HepG2 (cell line): ENCODE measurements at regions not wholly inside any gene's neighbourhood (a gene's known extent, or its start where the extent isn't known, plus 50 kb on each side); places are given as distances from the start of the nearest gene placed in this dataset.

Experiments
- ATAC-seq: fragments of 200-7000 bp; cut with Tn5 transposase; 3 replicates; pipeline ENCODE4 v1.9.1; 2020; ENCODE audit warnings: mild to moderate bottlenecking, moderate library complexity
- BruUV-seq: library from RNA; stranded (reverse); fragments of 400-500 nt; replicated peaks from 2 replicates; lab custom pipeline; 2021; lab: Mats Ljungman, UMichigan
- CTCF ChIA-PET: fragments of 300-600 bp; formaldehyde crosslinking; extraction: SDS; loops from one replicate; lab custom pipeline; 2021; ENCODE audit warnings: low total read pairs, inconsistent platforms, low intra/inter-chr PET ratio; lab: Yijun Ruan, JAX
- POLR2A ChIA-PET: fragments of 350-600 bp; sonication (Branson Sonifier 250); formaldehyde crosslinking; loops from one replicate; lab custom pipeline; 2020; ENCODE audit warnings: antibody characterized with exemption, inconsistent platforms; lab: Yijun Ruan, JAX
- DNase-seq: peaks from one replicate; pipeline ENCODE4 v3.0.0-alpha.2; 2015; ENCODE audit warnings: low spot score
- FAIRE-seq: peaks from 3 replicates; lab custom pipeline; 2011; peaks lifted over from hg19 to GRCh38; lab: Jason Lieb, UNC
- H2AFZ ChIP-seq: one replicate; pipeline ENCODE4 v1.6.1; 2011; ENCODE audit warnings: low read length, inconsistent platforms
- H3K27ac ChIP-seq: fragments of 300-600 bp; 3 replicates; pipeline ENCODE4 v1.8.0; 2011; ENCODE audit warnings: mixed run types, mild to moderate bottlenecking, mixed read lengths, low read length, inconsistent platforms; ENCODE audit not compliant: insufficient read depth; ENCODE audit errors: extremely low read length
- H3K27me3 ChIP-seq, 2 experiments: fragments of 200-600 bp in 1 of 2; 2 replicates in 1 of 2; 3 replicates in 1 of 2; pipeline versions ENCODE4 v1.6.0 to v1.8.0; 2011; ENCODE audit warnings: low read length in 2 of 2, mild to moderate bottlenecking in 2 of 2, moderate library complexity in 2 of 2, inconsistent platforms in 1 of 2; ENCODE audit not compliant: insufficient read depth in 2 of 2, control insufficient read depth in 1 of 2
- H3K36me3 ChIP-seq, 2 experiments: fragments of 200-600 bp in 1 of 2; replicated peaks in 1 of 2; 2 replicates in 1 of 2; 3 replicates in 1 of 2; pipeline versions ENCODE4 v1.5.1 to v1.8.0; 2011; ENCODE audit warnings: low read length in 2 of 2, inconsistent platforms in 1 of 2; ENCODE audit not compliant: insufficient read depth in 2 of 2, control insufficient read depth in 1 of 2
- H3K4me1 ChIP-seq: 2 replicates; pipeline ENCODE4 v1.5.1; 2012; ENCODE audit warnings: low read length, inconsistent platforms; ENCODE audit not compliant: insufficient read depth
- H3K4me2 ChIP-seq: 2 replicates; pipeline ENCODE4 v1.6.0; 2011; ENCODE audit warnings: low read depth, low read length, inconsistent platforms
- H3K4me3 ChIP-seq, 3 experiments: fragments of 200-600 bp in 1 of 3; sonication (generic), shearing (Covaris generic) in 1 of 3; replicated peaks in 1 of 3; 2 replicates each; pipeline ENCODE4 v1.5.1; 2011 to 2016; ENCODE audit warnings: low read length in 3 of 3, inconsistent platforms in 2 of 3, low read depth in 2 of 3, mild to moderate bottlenecking in 2 of 3, control low read depth in 1 of 3, mixed read lengths in 1 of 3; ENCODE audit not compliant: insufficient read depth in 1 of 3
- H3K79me2 ChIP-seq: one replicate; pipeline ENCODE4 v1.6.1; 2011; ENCODE audit warnings: low read length, inconsistent platforms; ENCODE audit not compliant: insufficient read depth
- H3K9ac ChIP-seq: 2 replicates; pipeline ENCODE4 v1.6.0; 2011; ENCODE audit warnings: mild to moderate bottlenecking, low read depth, low read length, inconsistent platforms; ENCODE audit not compliant: insufficient read depth
- H3K9me3 ChIP-seq: 2 replicates; pipeline ENCODE4 v1.5.1; 2012; ENCODE audit warnings: mild to moderate bottlenecking, low read length
- H4K20me1 ChIP-seq: 2 replicates; pipeline ENCODE4 v1.6.0; 2011; ENCODE audit warnings: inconsistent platforms, mild to moderate bottlenecking, low read length, moderate library complexity; ENCODE audit not compliant: insufficient read depth
- ERF ChIP-seq: IDR thresholded peaks from 2 replicates; pipeline ENCODE4 v1.6.1; 2018; ENCODE audit warnings: missing biosample characterization, missing genetic modification reagents
- FOXP1 ChIP-seq, 2 experiments: fragments of 450-650 bp in 1 of 2; IDR thresholded peaks; 2 replicates each; pipeline ENCODE4 v1.6.1; 2017 to 2018; ENCODE audit warnings: antibody characterized with exemption in 1 of 2
- HMGA1 ChIP-seq: sonication (generic); formaldehyde crosslinking; conservative IDR thresholded peaks from 2 replicates; pipeline ENCODE4 v1.4.0; 2020; ENCODE audit warnings: missing genetic modification reagents
- HOXA7 ChIP-seq: sonication (generic); formaldehyde crosslinking; IDR thresholded peaks from 2 replicates; pipeline ENCODE4 v1.8.1; 2022; ENCODE audit warnings: mild to moderate bottlenecking, missing genetic modification reagents, moderate library complexity
- IKZF4 ChIP-seq: sonication (generic); formaldehyde crosslinking; IDR thresholded peaks from 2 replicates; pipeline ENCODE4 v1.5.1; 2020; ENCODE audit warnings: borderline replicate concordance, mild to moderate bottlenecking, low read depth, missing genetic modification reagents; ENCODE audit errors: not compliant biosample characterization
- KAT7 ChIP-seq: IDR thresholded peaks from 2 replicates; pipeline ENCODE4 v1.6.1; 2018; ENCODE audit warnings: borderline replicate concordance, missing compliant biosample characterization
- MLX ChIP-seq: IDR thresholded peaks from 2 replicates; pipeline ENCODE4 v1.6.1; 2016
- RFX5 ChIP-seq: IDR thresholded peaks from 2 replicates; pipeline ENCODE4 v1.6.1; 2011; ENCODE audit warnings: low read depth, low read length, improper control_type of control experiment
- SP2 ChIP-seq: sonication (generic); formaldehyde crosslinking; IDR thresholded peaks from 2 replicates; pipeline ENCODE4 v1.5.1; 2020; ENCODE audit warnings: mild to moderate bottlenecking, missing genetic modification reagents
- ZFP1 ChIP-seq: IDR thresholded peaks from 2 replicates; pipeline ENCODE4 v1.6.1; 2016
- ZFY ChIP-seq: sonication (generic); formaldehyde crosslinking; IDR thresholded peaks from 2 replicates; pipeline ENCODE4 v1.4.0; 2020; ENCODE audit warnings: missing genetic modification reagents
- ZIK1 ChIP-seq: sonication (generic); formaldehyde crosslinking; IDR thresholded peaks from 2 replicates; pipeline ENCODE4 v1.5.0; 2020; ENCODE audit warnings: mild to moderate bottlenecking, low read depth, missing genetic modification reagents, borderline replicate concordance
- ZMAT3 ChIP-seq: sonication (generic); formaldehyde crosslinking; conservative IDR thresholded peaks from 2 replicates; pipeline ENCODE4 v1.7.0; 2021; ENCODE audit warnings: missing genetic modification reagents
- ZNF329 ChIP-seq: sonication (generic); formaldehyde crosslinking; IDR thresholded peaks from 2 replicates; pipeline ENCODE4 v1.9.0; 2021; ENCODE audit warnings: low read depth, mild to moderate bottlenecking, missing genetic modification reagents
- ZNF34 ChIP-seq: sonication (generic); formaldehyde crosslinking; IDR thresholded peaks from 2 replicates; pipeline ENCODE4 v1.4.0; 2020; ENCODE audit warnings: mild to moderate bottlenecking, missing genetic modification reagents, borderline replicate concordance
- ZNF510 ChIP-seq: sonication (generic); formaldehyde crosslinking; IDR thresholded peaks from 2 replicates; pipeline ENCODE4 v1.4.0; 2020; ENCODE audit warnings: low read depth, mild to moderate bottlenecking, missing genetic modification reagents
- WGBS: methylation state at CpG from one replicate; pipeline ENCODE4 v1.1.6; 2017; ENCODE audit warnings: low lambda C conversion rate; 5-methylcytosine and 5-hydroxymethylcytosine counted together
- in situ Hi-C: cut with HindIII; loops from 2 replicates; pipeline ENCODE4 v1.10.0; 2017; ENCODE audit warnings: low pct_unique_long_range_greater_than_20kb; ENCODE audit not compliant: extremely low pct_ligation_motif_present
- intact Hi-C: fragments of 100-400 bp; cut with micrococcal nuclease; formaldehyde crosslinking; loops from one replicate; pipeline ENCODE4 v1.10.0; 2022; ENCODE audit not compliant: unreplicated experiment
- TF ChIP-seq, protein P1 (sequence below): sonication (generic); formaldehyde crosslinking; IDR thresholded peaks from 2 replicates; pipeline ENCODE4 v1.4.0; 2020; ENCODE audit warnings: mild to moderate bottlenecking, missing genetic modification reagents
- TF ChIP-seq, protein P2 (sequence below): sonication (generic); formaldehyde crosslinking; IDR thresholded peaks from 2 replicates; pipeline ENCODE4 v1.5.0; 2020; ENCODE audit warnings: missing genetic modification reagents

GRCh38 chr5:63233361-63233760 lies 654.7 kb downstream of the LRRC70 start:
- intact Hi-C loops (no loop called here), in situ Hi-C loops (no loop called here)
- ATAC-seq (no peak), DNase-seq (no peak), FAIRE-seq (no peak)
- Histone ChIP-seq H3K9ac (no peak overlapping the region), H3K27me3 (no peaks in the 10 kb centered on the region), H3K27ac (no peak overlapping the region), H3K79me2 (no peaks in the 10 kb centered on the region), H4K20me1 (no peaks in the 10 kb centered on the region), H3K4me1 (no peaks in the 10 kb centered on the region), H3K9me3 (no peaks in the 10 kb centered on the region), H3K36me3 (no peaks in the 10 kb centered on the region), H3K4me2 (no peak overlapping the region), H2AFZ (no peak overlapping the region), H3K4me3 (no peak overlapping the region)
- TF ChIP-seq HOXA7 (CRISPR knock-in tag) (no peak), ZFY (no peak), RFX5 (no peak), SP2 (CRISPR knock-in tag) (no peak), ERF (no peak), ZMAT3 (CRISPR knock-in tag) (no peak), ZNF510 (CRISPR knock-in tag) (no peak), ZNF34 (CRISPR knock-in tag) (no peak), IKZF4 (CRISPR knock-in tag) (no peak), HMGA1 (CRISPR knock-in tag) (no peak), ZFP1 (CRISPR knock-in tag) (no peak), FOXP1 (IDR thresholded peaks at IDR 0.05) (no peak), FOXP1 (CRISPR knock-in tag; IDR thresholded peaks at IDR 0.05) (no peak), MLX (CRISPR knock-in tag) (no peak), ZIK1 (CRISPR knock-in tag) (no peak), KAT7 (CRISPR knock-in tag) (no peak), ZNF329 (CRISPR knock-in tag) (no peak)
- TF ChIP-seq, protein P1, sequence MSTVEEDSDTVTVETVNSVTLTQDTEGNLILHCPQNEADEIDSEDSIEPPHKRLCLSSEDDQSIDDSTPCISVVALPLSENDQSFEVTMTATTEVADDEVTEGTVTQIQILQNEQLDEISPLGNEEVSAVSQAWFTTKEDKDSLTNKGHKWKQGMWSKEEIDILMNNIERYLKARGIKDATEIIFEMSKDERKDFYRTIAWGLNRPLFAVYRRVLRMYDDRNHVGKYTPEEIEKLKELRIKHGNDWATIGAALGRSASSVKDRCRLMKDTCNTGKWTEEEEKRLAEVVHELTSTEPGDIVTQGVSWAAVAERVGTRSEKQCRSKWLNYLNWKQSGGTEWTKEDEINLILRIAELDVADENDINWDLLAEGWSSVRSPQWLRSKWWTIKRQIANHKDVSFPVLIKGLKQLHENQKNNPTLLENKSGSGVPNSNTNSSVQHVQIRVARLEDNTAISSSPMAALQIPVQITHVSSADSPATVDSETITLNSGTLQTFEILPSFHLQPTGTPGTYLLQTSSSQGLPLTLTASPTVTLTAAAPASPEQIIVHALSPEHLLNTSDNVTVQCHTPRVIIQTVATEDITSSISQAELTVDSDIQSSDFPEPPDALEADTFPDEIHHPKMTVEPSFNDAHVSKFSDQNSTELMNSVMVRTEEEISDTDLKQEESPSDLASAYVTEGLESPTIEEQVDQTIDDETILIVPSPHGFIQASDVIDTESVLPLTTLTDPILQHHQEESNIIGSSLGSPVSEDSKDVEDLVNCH (CRISPR knock-in tag) = no peak
- TF ChIP-seq, protein P2, sequence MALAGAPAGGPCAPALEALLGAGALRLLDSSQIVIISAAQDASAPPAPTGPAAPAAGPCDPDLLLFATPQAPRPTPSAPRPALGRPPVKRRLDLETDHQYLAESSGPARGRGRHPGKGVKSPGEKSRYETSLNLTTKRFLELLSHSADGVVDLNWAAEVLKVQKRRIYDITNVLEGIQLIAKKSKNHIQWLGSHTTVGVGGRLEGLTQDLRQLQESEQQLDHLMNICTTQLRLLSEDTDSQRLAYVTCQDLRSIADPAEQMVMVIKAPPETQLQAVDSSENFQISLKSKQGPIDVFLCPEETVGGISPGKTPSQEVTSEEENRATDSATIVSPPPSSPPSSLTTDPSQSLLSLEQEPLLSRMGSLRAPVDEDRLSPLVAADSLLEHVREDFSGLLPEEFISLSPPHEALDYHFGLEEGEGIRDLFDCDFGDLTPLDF (CRISPR knock-in tag) = no peak
- WGBS = 26% methylated on average over 1 of the region's 1 CpG
- POLR2A ChIA-PET = no interaction called here
- CTCF ChIA-PET = no interaction called here
- BruUV-seq = no TSS peak
